Smooth muscle cell (in vitro differentiated cells): ENCODE measurements at regions not wholly inside any gene's neighbourhood (a gene's known extent, or its start where the extent isn't known, plus 50 kb on each side); places are given as distances from the start of the nearest gene placed in this dataset.

Source experiments
- DNase-seq: peaks from one replicate; lab custom pipeline; 2025; ENCODE audit not compliant: unreplicated experiment; lab: John Stamatoyannopoulos, UW
- H2AFZ ChIP-seq: fragments of 200-600 bp; sonication (generic); 2 replicates; pipeline ENCODE4 v1.6.0; 2016; ENCODE audit warnings: antibody characterized with exemption, low read depth, mild to moderate bottlenecking
- H3F3A ChIP-seq: fragments of 200-600 bp; sonication (generic); 2 replicates; pipeline ENCODE4 v1.6.0; 2017; ENCODE audit warnings: antibody characterized with exemption, low read depth
- H3K27ac ChIP-seq: fragments of 200-600 bp; sonication (generic); 2 replicates; pipeline ENCODE4 v1.5.1; 2016; ENCODE audit warnings: low read depth, mild to moderate bottlenecking
- H3K27me3 ChIP-seq: fragments of 200-600 bp; sonication (generic); 2 replicates; pipeline ENCODE4 v1.6.1; 2016; ENCODE audit warnings: low read depth, mild to moderate bottlenecking
- H3K36me3 ChIP-seq: fragments of 200-600 bp; sonication (generic); 2 replicates; pipeline ENCODE4 v1.5.1; 2016; ENCODE audit warnings: low read depth
- H3K4me1 ChIP-seq: fragments of 200-600 bp; sonication (generic); 2 replicates; pipeline ENCODE4 v1.5.1; 2016; ENCODE audit warnings: low read depth
- H3K4me2 ChIP-seq: fragments of 200-600 bp; sonication (generic); 2 replicates; pipeline ENCODE4 v1.6.0; 2016; ENCODE audit warnings: mild to moderate bottlenecking
- H3K4me3 ChIP-seq: fragments of 200-600 bp; sonication (generic); 2 replicates; pipeline ENCODE4 v1.5.1; 2016; ENCODE audit warnings: mild to moderate bottlenecking
- H3K79me2 ChIP-seq: fragments of 200-600 bp; sonication (generic); 2 replicates; pipeline ENCODE4 v1.6.0; 2016; ENCODE audit warnings: low read depth, mild to moderate bottlenecking
- H3K9ac ChIP-seq: fragments of 200-600 bp; sonication (generic); 2 replicates; pipeline ENCODE4 v1.6.0; 2016; ENCODE audit warnings: low read depth
- H3K9me3 ChIP-seq: fragments of 200-600 bp; sonication (generic); replicated peaks from 2 replicates; pipeline ENCODE4 v1.5.1; 2016; ENCODE audit warnings: low read depth
- H4K20me1 ChIP-seq: fragments of 200-600 bp; sonication (generic); 2 replicates; pipeline ENCODE4 v1.6.0; 2016; ENCODE audit warnings: low read depth
- WGBS: methylation state at CpG from one replicate; pipeline ENCODE4 v1.1.7; 2016; ENCODE audit warnings: low lambda C conversion rate; 5-methylcytosine and 5-hydroxymethylcytosine counted together
- TF ChIP-seq, protein P1 (sequence below): fragments of 200-600 bp; sonication (generic); IDR thresholded peaks from 2 replicates; pipeline ENCODE4 v1.5.1; 2017; ENCODE audit warnings: borderline replicate concordance, mild to moderate bottlenecking, antibody characterized with exemption; ENCODE audit not compliant: insufficient read depth, poor library complexity, severe bottlenecking

GRCh38 chr4:149245333-149245732, 570.3 kb downstream of the IQCM start:
- DNase-seq = no peak
- WGBS = 97% methylated on average over 1 of the region's 1 CpG
- H2AFZ ChIP-seq = no peak overlapping the region
- no peaks in the 10 kb centered on the region for H3F3A ChIP-seq
- H3K9me3 ChIP-seq = no peaks in the 10 kb centered on the region
- no peaks in the 10 kb centered on the region for H3K4me1 ChIP-seq
- H3K36me3 ChIP-seq = no peaks in the 10 kb centered on the region
- peaks cover 4% of the 10 kb centered on the region for H3K27me3 ChIP-seq
- H3K4me3 ChIP-seq = no peak overlapping the region
- no peaks in the 10 kb centered on the region for H3K79me2 ChIP-seq
- TF ChIP-seq, protein P1, sequence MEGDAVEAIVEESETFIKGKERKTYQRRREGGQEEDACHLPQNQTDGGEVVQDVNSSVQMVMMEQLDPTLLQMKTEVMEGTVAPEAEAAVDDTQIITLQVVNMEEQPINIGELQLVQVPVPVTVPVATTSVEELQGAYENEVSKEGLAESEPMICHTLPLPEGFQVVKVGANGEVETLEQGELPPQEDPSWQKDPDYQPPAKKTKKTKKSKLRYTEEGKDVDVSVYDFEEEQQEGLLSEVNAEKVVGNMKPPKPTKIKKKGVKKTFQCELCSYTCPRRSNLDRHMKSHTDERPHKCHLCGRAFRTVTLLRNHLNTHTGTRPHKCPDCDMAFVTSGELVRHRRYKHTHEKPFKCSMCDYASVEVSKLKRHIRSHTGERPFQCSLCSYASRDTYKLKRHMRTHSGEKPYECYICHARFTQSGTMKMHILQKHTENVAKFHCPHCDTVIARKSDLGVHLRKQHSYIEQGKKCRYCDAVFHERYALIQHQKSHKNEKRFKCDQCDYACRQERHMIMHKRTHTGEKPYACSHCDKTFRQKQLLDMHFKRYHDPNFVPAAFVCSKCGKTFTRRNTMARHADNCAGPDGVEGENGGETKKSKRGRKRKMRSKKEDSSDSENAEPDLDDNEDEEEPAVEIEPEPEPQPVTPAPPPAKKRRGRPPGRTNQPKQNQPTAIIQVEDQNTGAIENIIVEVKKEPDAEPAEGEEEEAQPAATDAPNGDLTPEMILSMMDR = no peak
- no peak overlapping the region for H3K4me2 ChIP-seq
- H3K27ac ChIP-seq = no peak overlapping the region
- H3K9ac ChIP-seq = no peak overlapping the region
- H4K20me1 ChIP-seq = no peaks in the 10 kb centered on the region

- TF ChIP-seq, protein P1 = no peak
- Histone ChIP-seq H3K36me3 (no peaks in the 10 kb centered on the region), H2AFZ (no peak overlapping the region), H3K27me3 (no peaks in the 10 kb centered on the region), H3F3A (no peaks in the 10 kb centered on the region), H3K4me2 (no peak overlapping the region), H3K4me3 (no peak overlapping the region), H4K20me1 (no peaks in the 10 kb centered on the region), H3K9me3 (no peaks in the 10 kb centered on the region), H3K9ac (no peak overlapping the region), H3K79me2 (no peaks in the 10 kb centered on the region), H3K27ac (no peak overlapping the region), H3K4me1 (no peaks in the 10 kb centered on the region)
- no peak for DNase-seq
- 91% methylated on average over 3 of the region's 3 CpGs for WGBS
These were observed 577.5 kb downstream of the IQCM start for GRCh38 chr4:149238097-149238496.

DNA sequence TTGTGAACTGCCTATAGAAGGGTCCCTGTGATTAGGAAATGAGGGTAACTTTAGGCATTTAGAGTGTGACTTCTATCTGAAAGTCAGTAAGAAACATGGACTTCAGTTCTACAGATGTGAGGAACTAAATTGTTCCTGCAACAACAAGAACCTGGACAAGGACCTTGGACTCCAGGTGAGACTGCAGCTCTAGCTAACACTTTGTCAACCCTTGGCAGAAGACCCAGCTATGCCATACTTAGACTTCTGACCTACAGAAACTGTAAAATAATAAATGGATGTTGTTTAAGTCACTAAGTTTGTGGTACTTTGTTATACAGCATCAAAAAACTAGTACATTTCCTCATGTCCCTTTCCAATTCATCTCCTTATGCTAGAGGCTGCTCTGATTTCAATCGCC, 580.8 kb downstream of the IQCM start:
- Histone ChIP-seq H2AFZ (no peak overlapping the region), H3K9ac (no peak overlapping the region), H3K4me2 (no peak overlapping the region), H3K36me3 (no peaks in the 10 kb centered on the region), H4K20me1 (no peaks in the 10 kb centered on the region), H3K4me3 (no peak overlapping the region), H3K79me2 (no peaks in the 10 kb centered on the region), H3F3A (no peaks in the 10 kb centered on the region), H3K9me3 (no peaks in the 10 kb centered on the region), H3K27ac (no peak overlapping the region), H3K4me1 (no peaks in the 10 kb centered on the region), H3K27me3 (no peaks in the 10 kb centered on the region)
- WGBS = 95% methylated on average over 1 of the region's 1 CpG
- TF ChIP-seq, protein P1 = no peak
- no peak for DNase-seq

- Histone ChIP-seq H3K27ac (no peak overlapping the region), H3K9me3 (no peaks in the 10 kb centered on the region), H3K4me1 (no peaks in the 10 kb centered on the region), H3K9ac (no peak overlapping the region), H3F3A (no peaks in the 10 kb centered on the region), H3K79me2 (no peaks in the 10 kb centered on the region), H3K4me2 (no peak overlapping the region), H3K4me3 (no peak overlapping the region), H3K27me3 (no peaks in the 10 kb centered on the region), H3K36me3 (no peaks in the 10 kb centered on the region), H4K20me1 (no peaks in the 10 kb centered on the region), H2AFZ (no peak overlapping the region)
- TF ChIP-seq, protein P1 = no peak
- DNase-seq = no peak
These were observed 592.0 kb downstream of the IQCM start for GRCh38 chr4:149223659-149224058.
